GM19438 (cell line): ENCODE measurements at regions not wholly inside any gene's neighbourhood (a gene's known extent, or its start where the extent isn't known, plus 50 kb on each side); places are given as distances from the start of the nearest gene placed in this dataset.

Source experiments
- ATAC-seq: cut with Tn5 transposase; IDR thresholded peaks from one replicate; pipeline ENCODE4 v1.9.1; 2021; ENCODE audit warnings: low read depth; ENCODE audit not compliant: unreplicated experiment

- ATAC-seq, result no peak
Observed at GRCh38 chr18:55121397-55122170, 162.3 kb upstream of the CCDC68 start.

DNA sequence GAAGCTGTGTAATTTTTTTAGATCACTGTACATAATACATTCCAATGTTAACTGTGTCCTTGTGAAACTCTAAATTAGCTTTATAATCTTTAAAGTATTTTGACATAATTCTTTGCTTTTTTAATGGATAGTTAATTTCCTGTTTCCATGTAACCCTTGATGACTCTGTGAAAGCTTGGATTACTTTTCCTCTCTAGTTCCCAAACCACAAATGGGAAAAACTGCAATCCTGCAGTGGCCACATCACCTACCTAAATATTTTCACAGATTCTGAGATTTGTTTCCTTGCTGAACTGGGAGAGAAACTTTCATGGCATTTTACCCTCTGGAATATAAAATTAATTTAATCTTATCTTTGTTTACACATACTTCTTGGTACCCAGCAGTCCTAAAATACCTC, 161.6 kb upstream of the CCDC68 start:
- ATAC-seq, result no peak

- ATAC-seq, result no peak
Observed at GRCh38 chr18:55119434-55119833, 160.2 kb upstream of the CCDC68 start.

- ATAC-seq, result no peak
Observed at GRCh38 chr18:55119016-55119415, 159.8 kb upstream of the CCDC68 start.

DNA sequence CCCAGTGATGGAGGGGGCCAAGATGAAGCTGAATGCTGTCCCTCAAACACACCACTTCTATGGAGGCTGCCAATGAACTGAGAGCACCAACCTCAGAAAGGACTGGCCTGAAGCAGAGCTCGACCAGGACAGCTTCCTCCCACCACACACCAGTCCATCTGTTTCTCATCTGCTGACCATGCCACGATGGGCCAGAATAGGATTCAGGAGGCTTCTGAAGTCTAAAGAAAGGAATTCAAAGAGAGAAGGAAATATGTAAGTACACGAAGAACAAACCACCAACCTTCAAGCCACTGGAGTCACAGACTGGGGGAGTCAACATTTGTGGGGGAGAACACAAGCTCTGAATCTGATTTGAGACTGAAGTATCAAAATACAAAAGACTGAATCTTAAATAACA, 157.6 kb upstream of the CCDC68 start:
- no peak for ATAC-seq

DNA sequence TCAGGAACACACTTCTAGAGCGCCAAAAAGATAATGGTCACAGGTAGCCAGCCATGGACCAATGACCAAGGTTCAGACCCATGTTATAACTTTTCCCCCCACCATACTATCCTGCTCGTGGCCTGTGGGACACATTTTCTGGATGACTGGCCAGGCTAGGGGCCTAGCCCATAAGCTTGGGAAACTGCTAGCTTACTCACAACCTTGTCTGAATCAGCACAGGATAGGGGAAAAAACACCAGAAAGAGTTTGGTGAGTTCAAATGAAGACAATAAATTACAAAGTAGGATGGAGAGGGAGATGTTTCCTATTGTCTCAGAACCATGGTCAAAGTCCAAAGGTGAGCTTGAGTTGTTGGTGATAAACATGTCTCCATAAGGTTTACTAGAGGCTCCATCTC, 156.3 kb upstream of the CCDC68 start:
- no peak for ATAC-seq

- no peak for ATAC-seq
Observed at GRCh38 chr18:55114876-55115275, 155.6 kb upstream of the CCDC68 start.

GRCh38 chr18:55113800-55114199, 154.5 kb upstream of the CCDC68 start:
- ATAC-seq, result no peak

GRCh38 chr18:55111271-55111670, 152.0 kb upstream of the CCDC68 start:
- no peak for ATAC-seq

GRCh38 chr18:55110436-55110835, 151.2 kb upstream of the CCDC68 start:
- ATAC-seq, result no peak

DNA sequence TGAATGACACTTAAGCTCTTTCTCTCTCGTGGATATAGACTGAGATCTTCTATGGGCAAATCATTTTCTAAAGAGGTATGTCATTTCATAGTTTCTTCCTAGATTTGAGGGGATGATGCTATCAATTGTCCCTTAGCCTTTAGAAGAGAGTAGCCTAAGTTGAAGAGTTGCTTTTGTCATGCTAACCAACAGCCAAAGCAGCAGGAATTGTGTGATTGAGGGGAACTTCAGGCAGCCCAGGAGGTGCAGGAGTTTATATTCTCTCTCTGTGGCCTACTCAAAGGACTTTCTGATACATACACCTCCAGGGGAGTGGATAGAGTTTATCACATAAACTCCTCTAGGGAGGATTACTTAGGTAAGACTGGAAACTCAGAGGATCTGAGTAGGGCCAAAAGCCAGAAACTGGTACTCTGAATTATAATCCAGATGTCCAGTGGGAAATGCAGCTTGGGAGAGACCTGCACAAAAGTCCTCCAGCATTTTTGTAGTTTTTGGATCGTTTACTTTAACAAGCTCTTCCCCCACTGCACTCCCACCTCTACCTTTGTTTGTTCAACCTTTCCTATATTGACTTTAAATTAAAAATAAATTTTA, 150.7 kb upstream of the CCDC68 start:
- ATAC-seq, result no peak

DNA sequence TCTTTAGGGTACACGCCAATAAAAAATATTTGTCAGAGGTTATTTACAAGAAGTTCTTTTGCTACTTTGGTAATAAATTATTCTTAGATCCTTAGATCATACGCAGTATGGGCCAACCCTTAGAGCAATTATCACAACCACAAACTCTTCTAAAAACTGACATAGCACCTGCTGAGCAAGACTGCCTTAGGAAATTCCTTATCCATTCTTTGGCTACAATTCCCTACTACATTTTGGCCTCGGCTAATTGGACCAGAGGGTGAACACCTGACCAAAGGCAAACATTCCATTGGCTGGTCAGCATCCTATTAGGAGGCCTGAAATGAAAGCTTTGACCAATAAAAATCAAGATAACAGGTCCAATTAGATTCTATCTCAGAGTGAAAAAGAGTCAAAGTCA, 147.6 kb upstream of the CCDC68 start:
- ATAC-seq, result no peak

GRCh38 chr18:55106466-55106865, 147.2 kb upstream of the CCDC68 start:
- ATAC-seq, result no peak

GRCh38 chr18:55105873-55106272, 146.6 kb upstream of the CCDC68 start:
- no peak for ATAC-seq

- ATAC-seq, result no peak
Observed at GRCh38 chr18:55102958-55103456, 143.7 kb upstream of the CCDC68 start.

GRCh38 chr18:55102501-55102900, 143.2 kb upstream of the CCDC68 start:
- ATAC-seq, result no peak

- no peak for ATAC-seq
Observed at GRCh38 chr18:55101458-55101824, 142.2 kb upstream of the CCDC68 start.

DNA sequence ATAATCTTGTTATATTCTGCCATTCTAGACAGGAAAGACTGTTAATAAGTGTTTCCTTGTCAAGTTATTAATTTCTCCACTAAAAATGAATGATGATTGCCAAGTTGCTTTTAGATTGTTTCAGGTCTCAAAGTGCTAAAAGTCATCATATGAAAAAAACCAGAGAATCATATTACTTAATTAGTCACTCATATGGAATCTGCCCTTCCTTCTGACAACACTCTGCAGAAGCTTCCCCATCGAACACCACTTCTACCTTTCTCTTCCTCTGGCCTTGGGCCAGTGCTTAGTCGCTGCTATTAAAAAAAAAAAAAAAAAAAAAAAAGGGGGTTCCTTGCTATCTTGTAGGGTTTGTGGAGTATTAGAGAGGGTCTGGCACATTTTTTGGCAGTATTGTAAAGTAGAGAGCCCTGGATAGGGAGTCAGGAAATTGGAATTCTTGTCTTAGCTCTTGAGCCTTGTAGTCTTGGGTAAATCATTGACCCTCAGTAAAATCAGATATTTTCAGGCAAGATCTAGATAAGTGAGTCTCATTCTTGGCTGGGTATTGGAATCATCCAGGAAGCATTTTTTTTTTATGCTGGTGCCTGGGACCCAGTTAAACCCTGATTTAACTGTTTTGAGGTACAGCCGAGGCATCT, 141.7 kb upstream of the CCDC68 start:
- no peak for ATAC-seq

DNA sequence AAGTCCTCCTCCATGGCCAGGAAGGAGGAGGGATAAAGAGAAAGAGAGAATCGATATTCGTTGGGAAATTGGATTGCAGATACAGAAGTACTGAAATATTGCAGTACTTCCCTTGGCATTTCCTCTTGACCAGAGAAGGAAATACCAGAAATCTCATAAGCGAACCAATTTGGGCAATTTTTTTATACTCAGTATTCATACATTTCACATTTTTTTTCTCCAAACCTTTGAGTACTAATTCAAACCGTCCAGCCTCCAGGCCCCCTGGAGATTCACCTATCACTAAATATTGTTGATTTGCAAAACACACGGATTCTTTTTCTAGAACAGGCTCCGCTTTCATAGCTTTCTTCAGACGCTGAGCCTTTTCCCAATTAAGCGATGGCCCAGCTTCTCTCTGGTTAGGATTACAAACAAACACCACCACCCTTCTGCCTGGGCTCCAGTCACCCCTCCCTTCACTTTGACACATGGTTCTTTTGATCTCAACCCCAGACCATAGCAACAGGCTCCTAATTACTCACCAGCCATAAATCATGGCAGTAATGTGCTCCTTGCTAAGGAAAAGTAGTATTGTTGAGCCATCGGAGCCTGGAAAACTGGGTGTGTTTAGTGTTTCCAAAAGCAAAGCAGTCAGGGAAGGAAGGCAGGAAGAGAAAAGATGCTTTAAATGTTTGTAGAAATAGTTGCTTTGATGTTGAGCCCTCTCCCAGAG, 138.4 kb upstream of the CCDC68 start:
- ATAC-seq, result no peak

DNA sequence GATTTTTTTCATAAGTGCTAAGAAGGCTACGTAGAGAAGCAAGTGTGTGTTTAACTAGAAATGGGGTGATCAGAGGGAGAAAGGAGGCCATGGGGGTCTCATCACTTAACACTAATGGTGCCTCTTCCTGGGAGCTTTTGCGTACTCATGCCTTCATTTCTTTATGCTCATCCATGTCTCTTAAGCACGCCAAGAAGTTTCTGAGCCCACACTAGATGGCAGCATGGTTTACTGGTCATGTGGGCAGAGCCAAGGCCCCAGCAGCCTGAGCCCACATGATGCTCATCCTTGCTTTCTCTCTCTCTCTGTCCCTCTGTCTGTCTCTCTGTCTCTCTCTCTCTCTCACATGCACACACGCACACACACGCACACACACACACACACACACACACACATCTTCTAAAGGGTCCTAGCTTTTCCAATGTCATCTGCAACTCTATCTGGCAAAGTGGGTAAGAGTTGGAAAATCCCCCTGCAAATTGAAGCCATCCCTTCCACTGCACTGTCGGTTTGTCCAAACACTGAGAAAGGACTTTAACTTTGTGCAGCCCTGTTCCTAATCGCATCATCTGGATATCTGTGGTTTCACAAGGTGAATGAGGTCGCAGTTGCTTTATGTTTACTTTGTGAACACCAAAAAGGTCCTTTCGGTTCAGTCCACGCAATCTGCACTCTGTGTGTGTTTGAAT, 137.1 kb upstream of the CCDC68 start:
- ATAC-seq, result no peak

DNA sequence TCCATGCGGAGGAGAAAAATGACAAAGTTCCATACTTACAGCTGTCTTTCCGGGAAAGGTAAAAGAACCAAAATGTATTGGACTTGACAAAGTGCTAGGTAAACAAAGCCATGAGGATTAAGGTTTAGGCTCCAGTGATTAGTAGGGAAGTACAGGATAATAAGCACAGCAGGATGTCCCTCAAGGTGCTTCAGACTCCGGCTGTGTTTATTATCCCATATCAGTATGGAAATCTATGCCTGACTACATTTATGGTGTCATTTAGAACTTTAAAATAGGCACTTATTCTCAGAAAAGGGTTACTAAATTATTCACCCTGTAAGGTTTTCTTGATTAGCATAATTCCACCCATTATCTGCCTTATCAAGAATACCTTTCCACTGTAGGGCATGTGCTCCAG, 136.3 kb upstream of the CCDC68 start:
- ATAC-seq, result no peak
